ENCODE measurements at regions not wholly inside any gene's neighbourhood (a gene's known extent, or its start where the extent isn't known, plus 50 kb on each side); places are given as distances from the start of the nearest gene placed in this dataset.

DNA sequence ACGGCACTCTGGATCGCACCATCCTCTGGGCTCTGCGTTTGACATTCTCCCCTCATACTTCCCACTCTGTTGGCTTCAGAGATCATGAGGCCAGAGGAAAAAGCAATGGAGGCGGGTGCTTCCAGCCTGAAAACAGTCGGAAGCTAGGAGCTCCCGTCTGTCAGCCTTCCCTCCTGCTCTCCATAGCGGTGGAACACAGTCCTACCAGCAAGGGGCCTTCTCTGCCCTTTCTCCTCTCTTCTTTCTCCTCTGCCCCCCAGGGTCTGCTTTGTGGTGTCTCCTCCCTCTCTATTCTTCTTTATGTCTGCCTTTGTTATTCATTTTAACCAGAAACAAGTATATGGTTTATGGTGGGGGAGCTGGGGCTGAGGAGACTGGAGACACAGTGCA, 152.5 kb upstream of the NFIB start:
- TF ChIP-seq, protein P1, sequence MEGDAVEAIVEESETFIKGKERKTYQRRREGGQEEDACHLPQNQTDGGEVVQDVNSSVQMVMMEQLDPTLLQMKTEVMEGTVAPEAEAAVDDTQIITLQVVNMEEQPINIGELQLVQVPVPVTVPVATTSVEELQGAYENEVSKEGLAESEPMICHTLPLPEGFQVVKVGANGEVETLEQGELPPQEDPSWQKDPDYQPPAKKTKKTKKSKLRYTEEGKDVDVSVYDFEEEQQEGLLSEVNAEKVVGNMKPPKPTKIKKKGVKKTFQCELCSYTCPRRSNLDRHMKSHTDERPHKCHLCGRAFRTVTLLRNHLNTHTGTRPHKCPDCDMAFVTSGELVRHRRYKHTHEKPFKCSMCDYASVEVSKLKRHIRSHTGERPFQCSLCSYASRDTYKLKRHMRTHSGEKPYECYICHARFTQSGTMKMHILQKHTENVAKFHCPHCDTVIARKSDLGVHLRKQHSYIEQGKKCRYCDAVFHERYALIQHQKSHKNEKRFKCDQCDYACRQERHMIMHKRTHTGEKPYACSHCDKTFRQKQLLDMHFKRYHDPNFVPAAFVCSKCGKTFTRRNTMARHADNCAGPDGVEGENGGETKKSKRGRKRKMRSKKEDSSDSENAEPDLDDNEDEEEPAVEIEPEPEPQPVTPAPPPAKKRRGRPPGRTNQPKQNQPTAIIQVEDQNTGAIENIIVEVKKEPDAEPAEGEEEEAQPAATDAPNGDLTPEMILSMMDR (IDR thresholded peaks at IDR 0.05 in 2 of 3, conservative IDR thresholded peaks at IDR 0.05 in 1 of 3; ENCODE audit: borderline replicate concordance in 1 of 3, insufficient read depth in 1 of 3, low read depth in 2 of 3, low read length in 2 of 3) = no peak
- TF ChIP-seq MAX (IDR thresholded peaks at IDR 0.05) (no peak), RAD21 (IDR thresholded peaks at IDR 0.05; ENCODE audit: low read depth) (no peak), ATF3 (IDR thresholded peaks at IDR 0.05) (no peak), POLR2A (IDR thresholded peaks at IDR 0.05; ENCODE audit: borderline replicate concordance, extremely low read depth, insufficient read depth, insufficient read length) (no peak), CEBPB (IDR thresholded peaks at IDR 0.05; ENCODE audit: low read depth) (no peak), ZNF274 (IDR thresholded peaks at IDR 0.05; ENCODE audit: low read depth, low read length) (no peak), FOSL1 (IDR thresholded peaks at IDR 0.05; ENCODE audit: low read depth) (no peak)

Measured in HCT116 (cell line).